Tibial nerve (tissue), 4 donors: ENCODE measurements at regions not wholly inside any gene's neighbourhood (a gene's known extent, or its start where the extent isn't known, plus 50 kb on each side); places are given as distances from the start of the nearest gene placed in this dataset.

Experiments
- EP300 ChIP-seq, 2 donors: sonication (generic); formaldehyde crosslinking; IDR thresholded peaks; one replicate each; pipeline ENCODE4 v1.6.1; 2017; ENCODE audit warnings: antibody characterized with exemption in 2 of 2, mild to moderate bottlenecking in 1 of 2
- TF ChIP-seq, protein P1 (sequence below), 5 experiments: fragments of 200-600 bp in 3 of 5; fragments of 450-650 bp in 2 of 5; sonication (generic) in 3 of 5; IDR thresholded peaks; one replicate each; pipeline ENCODE4 v1.5.1; 2016 to 2019; ENCODE audit warnings: antibody characterized with exemption in 5 of 5, mild to moderate bottlenecking in 3 of 5, moderate library complexity in 2 of 5

GRCh38 chr4:4693755-4694295 is 152.0 kb upstream of the STX18 start:
- TF ChIP-seq, protein P1, sequence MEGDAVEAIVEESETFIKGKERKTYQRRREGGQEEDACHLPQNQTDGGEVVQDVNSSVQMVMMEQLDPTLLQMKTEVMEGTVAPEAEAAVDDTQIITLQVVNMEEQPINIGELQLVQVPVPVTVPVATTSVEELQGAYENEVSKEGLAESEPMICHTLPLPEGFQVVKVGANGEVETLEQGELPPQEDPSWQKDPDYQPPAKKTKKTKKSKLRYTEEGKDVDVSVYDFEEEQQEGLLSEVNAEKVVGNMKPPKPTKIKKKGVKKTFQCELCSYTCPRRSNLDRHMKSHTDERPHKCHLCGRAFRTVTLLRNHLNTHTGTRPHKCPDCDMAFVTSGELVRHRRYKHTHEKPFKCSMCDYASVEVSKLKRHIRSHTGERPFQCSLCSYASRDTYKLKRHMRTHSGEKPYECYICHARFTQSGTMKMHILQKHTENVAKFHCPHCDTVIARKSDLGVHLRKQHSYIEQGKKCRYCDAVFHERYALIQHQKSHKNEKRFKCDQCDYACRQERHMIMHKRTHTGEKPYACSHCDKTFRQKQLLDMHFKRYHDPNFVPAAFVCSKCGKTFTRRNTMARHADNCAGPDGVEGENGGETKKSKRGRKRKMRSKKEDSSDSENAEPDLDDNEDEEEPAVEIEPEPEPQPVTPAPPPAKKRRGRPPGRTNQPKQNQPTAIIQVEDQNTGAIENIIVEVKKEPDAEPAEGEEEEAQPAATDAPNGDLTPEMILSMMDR (IDR thresholded peaks at IDR 0.05): no peak
- no peak for TF ChIP-seq EP300 (IDR thresholded peaks at IDR 0.05)
